ENCODE measurements at regions not wholly inside any gene's neighbourhood (a gene's known extent, or its start where the extent isn't known, plus 50 kb on each side); places are given as distances from the start of the nearest gene placed in this dataset.

DNA sequence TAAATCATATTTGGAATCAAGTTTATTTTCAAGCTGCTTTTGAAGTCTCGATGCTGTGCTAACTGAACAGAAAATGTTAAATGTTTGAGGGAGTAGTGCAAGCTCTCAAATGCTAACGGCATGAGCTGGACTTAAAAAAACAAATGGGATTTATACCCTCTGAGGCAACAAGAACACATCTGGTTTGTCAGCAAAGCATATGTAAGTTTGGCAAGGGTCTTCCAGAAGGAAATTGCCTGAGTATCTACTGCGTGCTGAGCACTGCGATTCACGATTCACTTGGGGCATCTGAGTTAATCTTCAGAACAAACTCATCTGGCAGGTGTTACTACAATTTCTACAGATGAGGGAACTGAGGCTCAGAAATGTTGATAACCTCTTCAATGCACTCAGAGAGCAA, 98.4 kb upstream of the C9orf72 start:
- DNase-seq (ENCODE audit: insufficient read length, low spot score), result no peak
- peak; percentile 35 for FAIRE-seq
- no peak for TF ChIP-seq CTCF (IDR thresholded peaks at IDR 0.05; ENCODE audit: insufficient read depth, missing control alignments)

DNA sequence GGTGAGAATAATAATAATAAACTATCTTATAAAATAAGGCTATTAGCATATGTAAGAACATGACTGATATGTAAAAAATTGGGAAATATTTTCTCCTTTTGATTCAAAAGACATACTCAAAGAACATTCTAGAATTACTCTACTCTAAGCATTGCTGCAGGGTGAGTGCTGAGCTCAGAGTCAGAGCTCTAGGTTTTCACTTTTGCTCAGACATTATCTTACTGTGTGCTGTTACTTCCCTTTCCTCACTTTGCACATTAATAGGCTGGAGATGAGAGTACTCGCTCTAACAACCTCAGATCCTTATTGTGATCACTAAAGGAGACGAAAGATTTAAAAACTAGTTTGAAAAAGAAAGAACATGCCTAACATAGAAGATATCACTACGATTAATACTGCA, 99.4 kb upstream of the C9orf72 start:
- TF ChIP-seq CTCF (IDR thresholded peaks at IDR 0.05; ENCODE audit: insufficient read depth, missing control alignments), result no peak
- DNase-seq (ENCODE audit: insufficient read length, low spot score) (no peak), FAIRE-seq (no peak)

DNA sequence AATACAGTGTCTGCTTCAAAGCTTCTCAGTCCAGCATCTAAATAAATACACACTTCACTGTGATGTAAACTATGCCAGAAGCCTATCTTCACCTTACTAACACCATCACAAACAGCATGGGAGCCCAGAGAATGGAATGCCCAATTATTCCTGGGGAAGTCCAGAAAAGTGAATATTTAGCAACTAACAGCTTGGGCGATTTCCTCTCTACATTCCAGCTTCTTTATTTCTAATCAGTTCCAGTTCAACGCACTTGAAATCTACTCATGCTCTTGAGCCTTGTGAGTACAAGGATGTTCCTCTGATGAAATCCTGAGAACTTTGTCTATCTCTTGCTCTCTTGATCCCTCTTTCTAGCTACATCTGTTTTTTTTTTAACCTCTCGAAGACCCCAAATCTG, 100.4 kb upstream of the C9orf72 start:
- DNase-seq (ENCODE audit: insufficient read length, low spot score) (no peak), FAIRE-seq (no peak)
- TF ChIP-seq CTCF (IDR thresholded peaks at IDR 0.05; ENCODE audit: insufficient read depth, missing control alignments), result no peak

- FAIRE-seq, result no peak
- DNase-seq (ENCODE audit: insufficient read length, low spot score), result no peak
- TF ChIP-seq CTCF (IDR thresholded peaks at IDR 0.05; ENCODE audit: insufficient read depth, missing control alignments), result no peak
Measured at GRCh38 chr9:27675354-27675753, 102.1 kb upstream of the C9orf72 start.

DNA sequence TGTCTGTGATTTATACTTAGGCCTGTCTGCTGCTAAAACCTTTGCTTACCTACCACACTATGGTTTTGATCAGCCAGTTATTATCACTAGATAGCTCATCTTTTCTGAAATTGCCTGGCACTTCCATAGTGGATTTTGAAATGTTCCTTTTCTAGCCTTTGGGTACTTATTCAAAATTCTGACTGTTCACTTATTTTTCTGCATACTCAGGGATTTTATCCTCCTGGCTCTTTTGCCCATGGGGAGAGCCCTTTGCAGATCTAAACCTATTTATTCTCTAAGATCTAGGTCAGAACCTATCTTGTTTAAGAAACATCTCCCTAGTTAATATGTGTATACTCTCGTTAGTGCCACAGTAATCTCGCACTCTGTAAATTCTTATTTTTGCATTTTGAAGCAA, 103.5 kb upstream of the C9orf72 start:
- no peak for DNase-seq (ENCODE audit: insufficient read length, low spot score)
- no peak for FAIRE-seq
- no peak for TF ChIP-seq CTCF (IDR thresholded peaks at IDR 0.05; ENCODE audit: insufficient read depth, missing control alignments)

DNA sequence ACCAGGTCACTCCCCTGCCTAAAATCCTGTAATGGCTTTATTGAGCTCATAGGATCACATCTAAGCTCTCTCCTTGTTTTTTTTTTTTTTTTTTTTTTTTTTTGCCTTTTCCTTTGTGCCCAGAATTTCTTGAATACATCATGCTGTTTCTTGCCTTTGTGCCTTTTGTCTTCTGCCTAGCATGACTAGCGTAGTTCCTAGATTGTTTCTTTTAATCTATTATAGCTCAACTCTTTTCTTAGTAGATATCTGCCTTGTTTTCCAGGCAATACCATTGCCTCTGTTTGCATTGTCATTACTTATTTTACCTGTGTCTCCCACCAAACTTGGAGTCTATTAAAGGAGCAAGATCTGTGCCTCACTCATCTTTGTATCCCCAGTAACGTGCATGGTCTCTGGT, 106.1 kb upstream of the C9orf72 start:
- no peak for DNase-seq (ENCODE audit: insufficient read length, low spot score)
- TF ChIP-seq CTCF (IDR thresholded peaks at IDR 0.05; ENCODE audit: insufficient read depth, missing control alignments), result no peak
- no peak for FAIRE-seq

DNA sequence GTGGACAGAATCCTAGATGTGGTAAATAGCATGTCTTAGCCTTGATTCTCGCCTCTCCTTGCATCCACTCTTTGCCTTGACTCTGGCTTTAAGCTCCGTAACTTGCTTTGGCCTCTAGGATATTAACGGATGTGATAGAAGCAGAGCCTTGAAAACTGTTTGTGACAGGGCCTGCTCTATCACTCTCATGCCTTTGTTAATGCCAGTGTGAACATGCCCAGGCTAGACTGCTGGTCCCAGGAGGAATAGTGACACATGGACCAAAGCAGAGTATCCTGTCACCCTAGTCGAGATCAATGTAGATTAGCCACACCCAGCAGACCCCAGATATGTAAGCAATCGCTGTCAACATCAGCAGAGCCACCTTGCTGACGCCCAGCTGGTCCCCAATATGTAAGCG, 109.9 kb upstream of the C9orf72 start:
- FAIRE-seq (no peak), DNase-seq (ENCODE audit: insufficient read length, low spot score) (no peak)
- no peak for TF ChIP-seq CTCF (IDR thresholded peaks at IDR 0.05; ENCODE audit: insufficient read depth, missing control alignments)

Data from D721Med (cell line).